HUES6 (cell line): ENCODE measurements at regions not wholly inside any gene's neighbourhood (a gene's known extent, or its start where the extent isn't known, plus 50 kb on each side); places are given as distances from the start of the nearest gene placed in this dataset.
"Not testable (repeated sequence)": the region's sequence is repeated elsewhere in the genome, so short reads cannot be mapped to it uniquely, and the experiment has no call there.

Experiments
- H3K27ac ChIP-seq: 2 replicates; pipeline ENCODE4 v1.7.0; 2013; ENCODE audit warnings: low read depth, mild to moderate bottlenecking, low read length, inconsistent platforms
- H3K27me3 ChIP-seq: 2 replicates; pipeline ENCODE4 v1.6.1; 2013; ENCODE audit warnings: low read length; ENCODE audit not compliant: control insufficient read depth, insufficient read depth
- H3K36me3 ChIP-seq: 2 replicates; pipeline ENCODE4 v1.6.1; 2013; ENCODE audit warnings: low read length; ENCODE audit not compliant: control insufficient read depth, insufficient read depth
- H3K4me1 ChIP-seq: 2 replicates; pipeline ENCODE4 v1.6.1; 2013; ENCODE audit warnings: low read length; ENCODE audit not compliant: control insufficient read depth, insufficient read depth
- H3K4me3 ChIP-seq: 2 replicates; pipeline ENCODE4 v1.5.1; 2013; ENCODE audit warnings: low read depth, low read length
- H3K9ac ChIP-seq: one replicate; pipeline ENCODE4 v1.6.1; 2013; ENCODE audit warnings: mild to moderate bottlenecking, low read length
- H3K9me3 ChIP-seq: 2 replicates; pipeline ENCODE4 v1.6.1; 2013; ENCODE audit warnings: low read depth, low read length; ENCODE audit not compliant: control insufficient read depth, insufficient read depth

DNA sequence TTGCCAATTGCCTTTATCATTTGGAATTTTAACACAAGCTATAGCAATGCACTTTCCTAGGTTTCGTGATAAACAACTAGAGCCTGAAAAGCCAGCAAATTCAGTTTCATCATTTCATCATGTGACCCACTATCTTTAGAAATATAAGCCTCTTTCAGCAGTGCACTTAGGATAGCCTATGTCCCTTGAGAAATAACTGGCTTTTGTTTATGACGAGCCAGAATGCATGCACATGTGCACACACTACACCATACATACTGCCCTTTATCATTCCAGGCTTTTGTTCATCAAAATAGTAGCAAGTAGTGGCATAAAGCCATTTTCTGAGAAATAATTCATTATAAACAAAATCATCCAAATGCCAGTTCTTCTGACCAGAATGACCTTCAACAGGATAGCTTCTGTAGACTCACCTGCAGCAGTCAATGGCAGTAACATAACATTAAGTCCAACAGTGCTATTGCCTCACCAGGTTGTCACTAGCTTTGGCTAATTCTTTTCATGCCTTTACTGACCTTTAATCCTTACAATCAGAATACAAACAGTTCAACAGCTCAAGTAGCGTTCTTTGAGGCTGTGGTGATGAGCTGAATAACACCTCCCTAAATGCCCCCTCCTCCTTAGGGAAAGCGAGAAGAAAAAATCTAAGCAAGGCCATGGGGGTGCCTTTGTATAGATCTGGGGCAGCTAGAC lies 132.3 kb upstream of the SMARCA2 start:
- Histone ChIP-seq H3K4me1 (no peaks in the 10 kb centered on the region), H3K27me3 (no peaks in the 10 kb centered on the region), H3K9ac (no peak overlapping the region), H3K36me3 (no peaks in the 10 kb centered on the region), H3K4me3 (no peak overlapping the region), H3K27ac (no peak overlapping the region), H3K9me3 (no peaks in the 10 kb centered on the region)

DNA sequence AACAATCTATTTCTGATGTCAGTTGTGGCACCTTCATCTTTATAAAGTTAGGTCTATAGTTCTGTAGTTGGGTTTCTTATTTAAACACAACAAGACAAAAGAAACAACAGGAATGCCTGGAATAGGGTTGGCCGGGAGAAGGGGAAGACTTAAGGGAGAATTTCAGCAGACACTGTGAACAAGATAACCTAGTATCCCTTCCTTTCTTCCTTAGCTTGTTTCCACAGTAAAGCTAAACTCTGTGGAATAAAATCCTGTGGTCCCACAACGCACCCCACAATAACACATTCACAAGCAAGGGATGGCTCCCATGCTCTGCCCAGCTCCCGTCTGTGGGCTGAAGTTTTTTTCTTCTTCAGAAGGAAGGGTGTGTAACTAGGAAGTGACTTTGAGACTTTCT lies 124.9 kb upstream of the SMARCA2 start:
- Histone ChIP-seq H3K9ac (no peak overlapping the region), H3K4me3 (no peak overlapping the region), H3K9me3 (no peaks in the 10 kb centered on the region)

DNA sequence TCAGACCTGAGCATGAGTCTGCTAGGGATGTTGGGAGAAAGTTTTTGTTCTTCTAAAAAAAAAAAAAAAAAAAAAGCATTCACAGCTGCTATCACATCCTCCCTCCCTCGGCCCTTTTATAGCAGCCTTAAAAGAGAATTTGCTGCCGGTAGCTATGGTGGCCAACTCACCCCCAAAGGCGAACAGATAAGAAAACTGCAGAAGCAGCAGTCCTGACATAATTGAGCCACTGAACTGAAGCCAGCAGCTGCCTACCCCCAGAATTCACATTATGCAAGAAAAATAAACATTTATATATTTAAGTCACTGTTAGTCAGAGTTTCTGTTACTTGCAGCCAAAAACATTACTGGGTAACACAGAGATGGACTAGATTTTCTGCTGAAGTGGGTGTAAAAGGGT lies 124.3 kb upstream of the SMARCA2 start:
- no peaks in the 10 kb centered on the region for H3K36me3 ChIP-seq

More for the DNA sequence above, 124.9 kb upstream of the SMARCA2 start:
- H3K27me3 ChIP-seq: no peaks in the 10 kb centered on the region
- no peaks in the 10 kb centered on the region for H3K4me1 ChIP-seq
- H3K36me3 ChIP-seq: no peaks in the 10 kb centered on the region
- no peak overlapping the region for H3K27ac ChIP-seq

DNA sequence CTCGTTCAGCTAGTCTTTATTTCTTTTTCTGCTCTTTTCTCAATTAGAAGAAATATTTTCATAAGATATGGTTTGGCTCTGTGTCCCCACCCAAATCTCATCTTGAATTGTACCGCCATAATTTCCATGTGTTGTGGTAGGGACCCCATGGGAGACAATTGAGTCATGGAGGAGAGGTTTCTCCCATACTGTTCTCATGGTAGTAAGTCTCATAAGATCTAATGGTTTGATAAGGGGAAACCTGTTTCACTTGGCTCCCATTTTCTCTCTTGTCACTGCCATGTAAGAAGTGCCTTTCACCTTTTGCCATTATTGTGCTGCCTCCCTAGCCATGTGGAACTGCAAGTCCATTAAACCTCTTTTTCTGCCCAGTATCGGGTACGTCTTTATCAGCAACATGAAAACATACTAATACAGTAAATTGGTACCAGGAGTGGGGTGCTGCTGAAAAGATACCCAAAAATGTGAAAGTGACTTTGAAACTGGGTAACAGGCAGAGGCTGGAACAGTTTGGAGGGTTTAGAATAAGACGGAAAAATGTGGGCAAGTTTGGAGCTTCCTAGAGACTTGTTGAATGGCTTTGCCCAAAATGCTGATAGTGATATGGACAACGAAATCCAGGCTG lies 112.0 kb upstream of the SMARCA2 start:
- H3K4me3 ChIP-seq, H3K4me1 ChIP-seq, H3K9ac ChIP-seq, H3K27me3 ChIP-seq, H3K36me3 ChIP-seq, H3K27ac ChIP-seq: not testable (repeated sequence)
- peaks cover 25% of the 10 kb centered on the region for H3K9me3 ChIP-seq

More for the DNA sequence above, 124.3 kb upstream of the SMARCA2 start:
- H3K4me1 ChIP-seq: no peaks in the 10 kb centered on the region
- H3K27me3 ChIP-seq: no peaks in the 10 kb centered on the region
- H3K4me3 ChIP-seq: no peak overlapping the region
- no peak overlapping the region for H3K9ac ChIP-seq
- H3K27ac ChIP-seq: no peak overlapping the region
- H3K9me3 ChIP-seq: no peaks in the 10 kb centered on the region

DNA sequence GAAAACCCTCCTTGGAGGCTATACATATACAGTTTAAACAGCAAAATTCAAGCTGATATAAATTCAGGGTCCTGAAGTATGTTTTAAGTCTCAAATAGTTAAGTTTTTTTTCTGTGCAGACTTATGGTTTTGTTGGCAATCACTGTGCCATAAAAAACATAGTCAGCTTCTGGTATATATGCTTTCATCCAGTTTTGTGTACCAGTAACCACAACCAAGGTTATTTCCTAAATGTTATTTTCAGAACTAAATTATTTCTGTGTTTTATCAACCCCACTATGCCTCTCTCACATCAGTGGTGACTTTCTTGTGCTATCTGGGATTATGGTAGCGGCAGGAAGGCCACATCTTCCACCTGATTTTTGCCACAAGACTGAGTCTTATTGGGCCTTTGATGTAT lies 107.7 kb upstream of the SMARCA2 start:
- Histone ChIP-seq H3K27me3 (no peaks in the 10 kb centered on the region), H3K27ac (no peak overlapping the region), H3K36me3 (no peaks in the 10 kb centered on the region), H3K4me3 (no peak overlapping the region), H3K9ac (no peak overlapping the region), H3K4me1 (0 out of 2 replicates have a peak, but pooled peaks cover 6% of the 10 kb centered on the region), H3K9me3 (peaks cover 17% of the 10 kb centered on the region)

DNA sequence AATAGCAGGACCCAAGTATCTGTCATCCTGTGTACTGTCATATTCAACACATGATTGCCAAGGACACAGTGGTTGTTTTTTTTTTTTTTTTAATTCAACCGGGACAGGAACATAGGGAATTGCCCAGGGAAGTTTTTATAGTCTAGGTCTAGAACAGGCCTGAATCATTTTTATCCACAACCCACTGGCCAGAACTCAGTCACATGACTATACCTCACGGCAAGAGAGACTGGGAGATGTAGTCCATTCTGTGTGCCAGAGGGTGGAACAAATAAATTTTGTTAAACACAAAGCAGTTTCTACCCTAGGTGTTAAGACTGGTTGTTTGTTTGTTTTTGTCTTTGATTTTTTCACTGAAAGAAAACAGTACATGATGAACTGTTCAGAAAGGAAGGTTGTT lies 105.8 kb upstream of the SMARCA2 start:
- Histone ChIP-seq H3K27me3 (no peaks in the 10 kb centered on the region), H3K9ac (no peak overlapping the region), H3K36me3 (no peaks in the 10 kb centered on the region), H3K4me1 (0 out of 2 replicates have a peak, but pooled peaks cover 6% of the 10 kb centered on the region), H3K9me3 (peaks cover 8% of the 10 kb centered on the region; the same call in 1 of the 2 replicates), H3K27ac (no peak overlapping the region), H3K4me3 (no peak overlapping the region)

DNA sequence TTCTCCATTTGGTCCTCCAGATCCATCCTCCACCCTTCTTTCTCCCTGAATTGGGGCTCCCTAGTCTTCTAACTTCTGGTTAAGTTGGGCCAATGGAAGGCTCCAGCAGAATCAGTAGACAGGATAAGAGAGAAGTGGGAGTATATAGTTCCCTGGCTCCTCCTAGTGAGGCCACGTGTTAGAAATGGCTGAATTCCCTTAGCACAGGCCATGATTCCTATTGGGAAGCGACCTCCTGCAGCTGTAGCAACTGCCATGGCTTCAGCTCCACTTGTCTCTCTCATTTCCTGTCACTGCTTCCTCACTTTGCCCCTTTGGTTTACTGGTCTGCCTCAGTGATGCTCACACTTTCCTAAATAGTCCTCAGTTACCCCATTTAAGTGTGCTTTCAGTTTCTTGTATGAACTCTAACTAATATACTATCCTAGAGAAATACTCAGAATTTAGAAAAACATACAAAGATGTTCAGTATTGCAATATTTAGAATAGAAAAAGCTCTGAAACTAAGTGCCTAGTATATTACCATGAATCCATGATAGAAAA lies 104.8 kb upstream of the SMARCA2 start:
- peaks cover 3% of the 10 kb centered on the region; the same call in 1 of the 2 replicates for H3K9me3 ChIP-seq
- H3K36me3 ChIP-seq: no peaks in the 10 kb centered on the region
- H3K27me3 ChIP-seq: no peaks in the 10 kb centered on the region
- H3K4me1 ChIP-seq: 0 out of 2 replicates have a peak, but pooled peaks cover 6% of the 10 kb centered on the region
- H3K27ac ChIP-seq: no peak overlapping the region
- H3K4me3 ChIP-seq: no peak overlapping the region
- no peak overlapping the region for H3K9ac ChIP-seq

DNA sequence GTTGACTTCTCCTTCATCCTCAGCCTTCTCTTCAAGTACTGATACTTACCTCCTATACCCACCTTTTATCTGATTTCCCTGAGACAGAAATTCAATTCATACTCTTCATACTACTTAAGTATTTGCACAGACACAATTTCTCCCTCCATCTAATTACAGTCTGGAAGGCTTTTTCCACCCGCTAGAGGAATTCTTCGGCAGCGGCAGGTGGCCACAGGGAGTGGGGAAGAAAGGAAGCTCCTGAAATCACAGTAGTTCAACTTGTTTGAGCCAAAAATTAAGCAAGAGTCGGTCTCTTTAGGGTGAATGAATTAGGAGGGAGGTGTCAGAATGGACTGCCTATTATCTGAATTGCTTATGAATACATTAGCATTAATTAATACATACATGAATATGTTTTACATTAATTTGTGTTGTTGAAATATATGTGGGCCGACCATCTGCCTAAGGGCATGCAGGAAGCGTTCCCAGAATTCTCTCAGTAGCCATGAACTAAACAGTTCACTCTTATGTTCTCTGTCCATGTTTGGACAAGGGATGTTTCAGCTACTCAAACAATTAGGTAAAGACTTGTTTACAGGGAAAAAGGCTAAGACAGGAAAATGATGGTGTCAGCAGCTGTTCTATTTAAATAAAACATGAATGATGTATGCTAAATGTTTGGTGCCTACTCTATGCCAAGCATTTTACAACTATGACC lies 101.4 kb upstream of the SMARCA2 start:
- no peak overlapping the region for H3K4me3 ChIP-seq

DNA sequence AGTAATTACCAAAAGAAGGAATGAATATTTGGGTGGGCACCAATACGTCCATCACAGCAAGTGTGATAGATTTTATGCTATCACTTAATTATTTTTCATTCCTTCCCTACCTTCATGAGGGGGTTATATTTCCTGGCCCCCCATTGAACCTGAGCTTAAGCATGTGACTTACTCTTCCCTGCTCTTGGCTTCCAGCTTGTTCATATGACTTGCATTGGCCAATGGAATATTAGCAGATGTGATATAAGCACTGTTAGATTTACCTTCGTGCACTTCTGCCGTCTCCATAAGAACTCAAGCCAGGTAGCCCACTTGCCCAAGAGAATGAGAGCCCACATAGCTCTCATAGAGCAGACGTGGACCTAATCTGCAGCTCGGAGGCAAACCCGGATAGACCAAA lies 99.1 kb upstream of the SMARCA2 start:
- no peaks in the 10 kb centered on the region for H3K36me3 ChIP-seq
- H3K9ac ChIP-seq: no peak overlapping the region
- no peak overlapping the region for H3K4me3 ChIP-seq

More for the DNA sequence above, 101.4 kb upstream of the SMARCA2 start:
- H3K9ac ChIP-seq: no peak overlapping the region
- H3K9me3 ChIP-seq: peaks cover 3% of the 10 kb centered on the region; the same call in 1 of the 2 replicates
- H3K27me3 ChIP-seq: no peaks in the 10 kb centered on the region
- H3K27ac ChIP-seq: no peak overlapping the region
- H3K36me3 ChIP-seq: no peaks in the 10 kb centered on the region
- peaks cover 13% of the 10 kb centered on the region for H3K4me1 ChIP-seq

DNA sequence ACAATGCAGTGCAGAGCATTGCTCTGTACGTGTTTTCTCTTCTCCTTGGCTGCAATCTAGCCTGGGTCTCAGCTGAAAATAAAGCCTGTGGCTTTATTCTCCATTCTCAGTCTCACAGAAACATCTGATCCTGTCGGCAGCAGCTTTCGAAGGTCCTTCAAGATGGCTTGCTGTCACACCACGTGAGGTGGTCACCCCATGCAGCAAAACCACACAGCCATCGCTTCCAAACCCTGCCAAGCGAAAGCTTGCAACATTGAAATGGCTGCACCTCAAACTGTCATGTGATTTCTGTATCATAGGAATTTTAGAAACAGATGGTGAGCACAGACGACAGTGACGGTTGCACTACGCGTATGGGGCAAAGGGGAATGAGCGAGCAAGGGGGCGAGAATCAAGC lies 98.5 kb upstream of the SMARCA2 start:
- no peaks in the 10 kb centered on the region for H3K36me3 ChIP-seq
- peaks cover 3% of the 10 kb centered on the region; the same call in 1 of the 2 replicates for H3K9me3 ChIP-seq
- no peak overlapping the region for H3K27ac ChIP-seq
- no peak overlapping the region for H3K4me3 ChIP-seq
- H3K4me1 ChIP-seq: peaks cover 9% of the 10 kb centered on the region
- no peaks in the 10 kb centered on the region for H3K27me3 ChIP-seq
- H3K9ac ChIP-seq: no peak overlapping the region

More for the DNA sequence above, 99.1 kb upstream of the SMARCA2 start:
- H3K4me1 ChIP-seq: peaks cover 9% of the 10 kb centered on the region
- H3K27me3 ChIP-seq: no peaks in the 10 kb centered on the region
- no peak overlapping the region for H3K27ac ChIP-seq
- peaks cover 3% of the 10 kb centered on the region; the same call in 1 of the 2 replicates for H3K9me3 ChIP-seq
